ENCODE measurements at regions not wholly inside any gene's neighbourhood (a gene's known extent, or its start where the extent isn't known, plus 50 kb on each side); places are given as distances from the start of the nearest gene placed in this dataset.

GRCh38 chr4:31085689-31086088 is 365.5 kb downstream of the PCDH7 start:
- TF ChIP-seq CTCF (IDR thresholded peaks at IDR 0.05) (no peak), SIN3A (IDR thresholded peaks at IDR 0.05; ENCODE audit: borderline replicate concordance, insufficient read depth, low read depth, low read length) (no peak), POLR2AphosphoS5 (IDR thresholded peaks at IDR 0.05; ENCODE audit: low read depth, low read length) (no peak), REST (IDR thresholded peaks at IDR 0.05; ENCODE audit: insufficient read depth in 1 of 2, low read depth in 2 of 2, low read length in 1 of 2) (no peak), TCF7L2 (IDR thresholded peaks at IDR 0.05; ENCODE audit: low read depth, low read length) (no peak)

Data from Panc1 (cell line).